GM10266 (cell line): ENCODE measurements at regions not wholly inside any gene's neighbourhood (a gene's known extent, or its start where the extent isn't known, plus 50 kb on each side); places are given as distances from the start of the nearest gene placed in this dataset.
A peak's percentile ranks its signal among the peaks of the same experiment; 100 is the strongest.
"Not testable (repeated sequence)": the region's sequence is repeated elsewhere in the genome, so short reads cannot be mapped to it uniquely, and the experiment has no call there.

Experiments
- DNase-seq: peaks from one replicate; pipeline ENCODE4 v3.0.0; 2012; ENCODE audit errors: extremely low spot score
- CTCF ChIP-seq: IDR thresholded peaks from 2 replicates; pipeline ENCODE4 v1.5.1; 2012; ENCODE audit warnings: mild to moderate bottlenecking, low read depth; ENCODE audit not compliant: control insufficient read depth, insufficient read depth; ENCODE audit errors: missing control alignments

- peak; percentile 56 for TF ChIP-seq CTCF
- peak; percentile 80 for DNase-seq
Observed at GRCh38 chr6:6758915-6759654, 170.6 kb downstream of the LY86 start.

- no peak for TF ChIP-seq CTCF
- DNase-seq = no peak
Observed at GRCh38 chr6:6760002-6760401, 171.5 kb downstream of the LY86 start.

GRCh38 chr6:6762566-6762965 lies 174.0 kb downstream of the LY86 start:
- not testable (repeated sequence) for DNase-seq

GRCh38 chr6:6764764-6765434 lies 176.4 kb downstream of the LY86 start:
- no peak for TF ChIP-seq CTCF
- DNase-seq = no peak

- DNase-seq = no peak
- TF ChIP-seq CTCF = no peak
Observed at GRCh38 chr6:6766230-6766905, 177.8 kb downstream of the LY86 start.

GRCh38 chr6:6769466-6769865 lies 180.9 kb downstream of the LY86 start:
- DNase-seq = no peak
- TF ChIP-seq CTCF = no peak

GRCh38 chr6:6771224-6771945 lies 182.9 kb downstream of the LY86 start:
- DNase-seq = no peak
- no peak for TF ChIP-seq CTCF
